ENCODE measurements at regions not wholly inside any gene's neighbourhood (a gene's known extent, or its start where the extent isn't known, plus 50 kb on each side); places are given as distances from the start of the nearest gene placed in this dataset.

DNA sequence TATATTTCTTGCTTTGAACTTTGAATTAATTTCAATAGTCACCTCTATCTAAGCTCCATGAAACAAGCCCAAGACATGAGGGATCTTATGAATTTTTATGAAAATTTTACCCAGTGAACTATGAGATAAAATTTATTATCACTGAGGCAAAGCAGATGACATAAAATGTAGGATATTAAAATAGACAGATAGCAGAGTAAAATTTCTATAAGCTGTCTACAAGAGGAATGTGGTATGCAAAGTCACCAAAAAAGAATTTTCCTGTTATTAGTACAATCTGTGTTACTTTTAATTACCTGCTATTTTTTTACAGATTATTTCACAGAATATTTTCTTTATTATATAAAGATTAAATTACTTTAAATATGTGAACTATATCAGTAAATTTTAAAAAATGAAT, 2312.6 kb downstream of the PCDH9 start:
- TF ChIP-seq, protein P1, sequence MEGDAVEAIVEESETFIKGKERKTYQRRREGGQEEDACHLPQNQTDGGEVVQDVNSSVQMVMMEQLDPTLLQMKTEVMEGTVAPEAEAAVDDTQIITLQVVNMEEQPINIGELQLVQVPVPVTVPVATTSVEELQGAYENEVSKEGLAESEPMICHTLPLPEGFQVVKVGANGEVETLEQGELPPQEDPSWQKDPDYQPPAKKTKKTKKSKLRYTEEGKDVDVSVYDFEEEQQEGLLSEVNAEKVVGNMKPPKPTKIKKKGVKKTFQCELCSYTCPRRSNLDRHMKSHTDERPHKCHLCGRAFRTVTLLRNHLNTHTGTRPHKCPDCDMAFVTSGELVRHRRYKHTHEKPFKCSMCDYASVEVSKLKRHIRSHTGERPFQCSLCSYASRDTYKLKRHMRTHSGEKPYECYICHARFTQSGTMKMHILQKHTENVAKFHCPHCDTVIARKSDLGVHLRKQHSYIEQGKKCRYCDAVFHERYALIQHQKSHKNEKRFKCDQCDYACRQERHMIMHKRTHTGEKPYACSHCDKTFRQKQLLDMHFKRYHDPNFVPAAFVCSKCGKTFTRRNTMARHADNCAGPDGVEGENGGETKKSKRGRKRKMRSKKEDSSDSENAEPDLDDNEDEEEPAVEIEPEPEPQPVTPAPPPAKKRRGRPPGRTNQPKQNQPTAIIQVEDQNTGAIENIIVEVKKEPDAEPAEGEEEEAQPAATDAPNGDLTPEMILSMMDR (IDR thresholded peaks at IDR 0.05; ENCODE audit: low read depth, low read length) = no peak

GRCh38 chr13:64912141-64912540, 2318.0 kb downstream of the PCDH9 start:
- no peak for DNase-seq (ENCODE audit: extremely low read depth, low read depth)
- TF ChIP-seq, protein P1 (IDR thresholded peaks at IDR 0.05; ENCODE audit: low read depth, low read length) = no peak

More for the DNA sequence above, 2312.6 kb downstream of the PCDH9 start:
- no peak for DNase-seq (ENCODE audit: extremely low read depth, low read depth)

GRCh38 chr13:64910096-64910495, 2320.0 kb downstream of the PCDH9 start:
- TF ChIP-seq, protein P1 (IDR thresholded peaks at IDR 0.05; ENCODE audit: low read depth, low read length) = no peak
- no peak for DNase-seq (ENCODE audit: extremely low read depth, low read depth)

- TF ChIP-seq, protein P1 (IDR thresholded peaks at IDR 0.05; ENCODE audit: low read depth, low read length) = no peak
- DNase-seq (ENCODE audit: extremely low read depth, low read depth) = no peak
Measured at GRCh38 chr13:64909184-64909583, 2321.0 kb downstream of the PCDH9 start.

GRCh38 chr13:64900039-64900438, 2330.1 kb downstream of the PCDH9 start:
- TF ChIP-seq, protein P1 (IDR thresholded peaks at IDR 0.05; ENCODE audit: low read depth, low read length) = no peak
- DNase-seq (ENCODE audit: extremely low read depth, low read depth) = no peak

GRCh38 chr13:64884976-64885375, 2345.2 kb downstream of the PCDH9 start:
- DNase-seq (ENCODE audit: extremely low read depth, low read depth) = no peak
- TF ChIP-seq, protein P1 (IDR thresholded peaks at IDR 0.05; ENCODE audit: low read depth, low read length) = no peak

DNA sequence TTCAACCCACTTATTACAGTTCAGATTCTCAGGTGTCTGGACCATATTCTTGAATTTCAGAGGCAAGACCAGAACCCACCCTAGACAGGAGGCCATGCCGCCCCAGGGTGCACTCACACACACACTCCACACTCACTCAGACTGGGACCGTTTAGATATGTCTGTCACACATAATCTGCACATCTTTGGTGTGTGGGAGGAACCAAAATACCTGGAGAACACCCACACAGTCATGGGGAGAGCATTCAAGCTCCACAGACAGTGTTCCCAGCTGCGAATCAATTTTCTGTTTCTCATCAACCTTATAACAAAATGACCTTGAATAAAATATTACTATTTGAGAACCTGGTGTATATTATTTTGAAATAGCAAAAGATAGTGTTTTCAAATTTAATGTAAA, 2353.0 kb downstream of the PCDH9 start:
- DNase-seq (ENCODE audit: extremely low read depth, low read depth) = no peak
- TF ChIP-seq, protein P1 (IDR thresholded peaks at IDR 0.05; ENCODE audit: low read depth, low read length) = no peak

Measured in AG09319 (cell line).